Right cardiac atrium (tissue), 5 donors: ENCODE measurements at regions not wholly inside any gene's neighbourhood (a gene's known extent, or its start where the extent isn't known, plus 50 kb on each side); places are given as distances from the start of the nearest gene placed in this dataset.

Experiments used
- ATAC-seq, 2 donors: fragments of 200-7000 bp; cut with Tn5 transposase; one replicate each; pipeline versions ENCODE4 v1.8.0 to v1.9.1; 2020; ENCODE audit warnings: moderate library complexity in 2 of 2, mild to moderate bottlenecking in 1 of 2
- DNase-seq, 3 donors: peaks; one replicate each; pipeline ENCODE4 v3.0.0-alpha.2; 2020
- H3K27ac ChIP-seq: one replicate; pipeline ENCODE4 v1.5.1; 2013; ENCODE audit warnings: mild to moderate bottlenecking, low read length, control low read depth, moderate library complexity
- H3K27me3 ChIP-seq: one replicate; pipeline ENCODE4 v1.6.1; 2013; ENCODE audit not compliant: control insufficient read depth, insufficient read depth
- H3K4me1 ChIP-seq: one replicate; pipeline ENCODE4 v1.6.1; 2013; ENCODE audit warnings: low read length; ENCODE audit not compliant: control insufficient read depth, insufficient read depth
- H3K4me3 ChIP-seq: one replicate; pipeline ENCODE4 v1.5.1; 2013; ENCODE audit warnings: low read length, control low read depth
- H3K9me3 ChIP-seq: one replicate; pipeline ENCODE4 v1.6.1; 2013; ENCODE audit warnings: low read length; ENCODE audit not compliant: control insufficient read depth
- WGBS: extraction: QIAGEN DNeasy Blood & Tissue Kit; methylation state at CpG from one replicate; pipeline ENCODE4 v1.1.7; 2013; 5-methylcytosine and 5-hydroxymethylcytosine counted together
- intact Hi-C, 4 donors: fragments of 100-400 bp; cut with DNase I; formaldehyde crosslinking; loops; one replicate each; pipeline versions ENCODE4 v1.11.0 to v1.14.0; 2022 to 2023
- donor health status: healthy with polysubstance abuse.
- donor health status: DM: no; HTN: yes; CAD: no.
- donor health status: DM: no; HTN: no; CAD: no.
- donor health status: DM: no; HTN: yes; CAD: no; lungs with severe emphysema.
- donor health status: DM: yes; HTN: yes; CAD: no.

- intact Hi-C loops, result no loop called here
- Histone ChIP-seq H3K9me3 (no peaks in the 10 kb centered on the region), H3K27ac (no peak overlapping the region), H3K27me3 (no peaks in the 10 kb centered on the region), H3K4me3 (no peak overlapping the region), H3K4me1 (peaks cover under 1% of the 10 kb centered on the region)
- ATAC-seq (no peak), DNase-seq (no peak)
- WGBS, result 46% methylated on average over 2 of the region's 2 CpGs
These were observed 816.1 kb upstream of the TMEM132C start for GRCh38 chr12:127450826-127451225.

- H3K9me3 ChIP-seq, result no peaks in the 10 kb centered on the region
- peak overlapping the region; percentile 23 for H3K4me3 ChIP-seq
- no peak overlapping the region for H3K27ac ChIP-seq
- 3% methylated on average over 85 of the region's 85 CpGs for WGBS
- H3K4me1 ChIP-seq, result peaks cover 3% of the 10 kb centered on the region
- no peaks in the 10 kb centered on the region for H3K27me3 ChIP-seq
- ATAC-seq, result peak; percentile 20 to 36
- no peak for DNase-seq
- intact Hi-C loops, result no loop called here
These were observed 811.4 kb upstream of the TMEM132C start for GRCh38 chr12:127455347-127456265.

- 72% methylated on average over 5 of the region's 5 CpGs for WGBS
- Histone ChIP-seq H3K4me3 (no peak overlapping the region), H3K9me3 (no peaks in the 10 kb centered on the region), H3K27me3 (no peaks in the 10 kb centered on the region), H3K27ac (no peak overlapping the region), H3K4me1 (peaks cover 3% of the 10 kb centered on the region)
- ATAC-seq (no peak), DNase-seq (no peak)
- intact Hi-C loops, result no loop called here
These were observed 809.2 kb upstream of the TMEM132C start for GRCh38 chr12:127457726-127458125.

- no peak overlapping the region for H3K27ac ChIP-seq
- DNase-seq, result no peak
- H3K4me3 ChIP-seq, result no peak overlapping the region
- no peaks in the 10 kb centered on the region for H3K27me3 ChIP-seq
- ATAC-seq, result no peak
- H3K4me1 ChIP-seq, result peaks cover 3% of the 10 kb centered on the region
- intact Hi-C loops, result no loop called here
- WGBS, result 69% methylated on average over 2 of the region's 2 CpGs
- no peaks in the 10 kb centered on the region for H3K9me3 ChIP-seq
These were observed 807.8 kb upstream of the TMEM132C start for GRCh38 chr12:127459166-127459565.

- no peak for ATAC-seq
- peaks cover 3% of the 10 kb centered on the region for H3K4me1 ChIP-seq
- DNase-seq, result no peak
- no peak overlapping the region for H3K27ac ChIP-seq
- H3K9me3 ChIP-seq, result no peaks in the 10 kb centered on the region
- no peak overlapping the region for H3K4me3 ChIP-seq
- intact Hi-C loops, result no loop called here
- no peaks in the 10 kb centered on the region for H3K27me3 ChIP-seq
- 87% methylated on average over 6 of the region's 6 CpGs for WGBS
These were observed 807.3 kb upstream of the TMEM132C start for GRCh38 chr12:127459687-127460086.

GRCh38 chr12:127463237-127463636 is 803.7 kb upstream of the TMEM132C start:
- ATAC-seq (no peak), DNase-seq (no peak)
- Histone ChIP-seq H3K27me3 (no peaks in the 10 kb centered on the region), H3K27ac (no peak overlapping the region), H3K9me3 (no peaks in the 10 kb centered on the region), H3K4me3 (no peak overlapping the region), H3K4me1 (no peaks in the 10 kb centered on the region)
- intact Hi-C loops, result no loop called here
- WGBS, result 95% methylated on average over 1 of the region's 1 CpG

GRCh38 chr12:127469331-127469730 is 797.6 kb upstream of the TMEM132C start:
- H3K9me3 ChIP-seq, result no peaks in the 10 kb centered on the region
- no peaks in the 10 kb centered on the region for H3K27me3 ChIP-seq
- H3K4me1 ChIP-seq, result no peaks in the 10 kb centered on the region
- DNase-seq, result no peak
- H3K4me3 ChIP-seq, result no peak overlapping the region
- ATAC-seq, result no peak
- intact Hi-C loops, result no loop called here
- 69% methylated on average over 1 of the region's 1 CpG for WGBS
- H3K27ac ChIP-seq, result no peak overlapping the region

GRCh38 chr12:127473766-127474165 is 793.2 kb upstream of the TMEM132C start:
- Histone ChIP-seq H3K27me3 (no peaks in the 10 kb centered on the region), H3K4me3 (no peak overlapping the region), H3K27ac (no peak overlapping the region), H3K9me3 (no peaks in the 10 kb centered on the region), H3K4me1 (no peaks in the 10 kb centered on the region)
- ATAC-seq (no peak), DNase-seq (no peak)
- 72% methylated on average over 6 of the region's 6 CpGs for WGBS
- intact Hi-C loops, result no loop called here

- H3K27ac ChIP-seq, result no peak overlapping the region
- no peaks in the 10 kb centered on the region for H3K4me1 ChIP-seq
- no peaks in the 10 kb centered on the region for H3K9me3 ChIP-seq
- 64% methylated on average over 5 of the region's 5 CpGs for WGBS
- no peaks in the 10 kb centered on the region for H3K27me3 ChIP-seq
- intact Hi-C loops, result no loop called here
- no peak overlapping the region for H3K4me3 ChIP-seq
- no peak for ATAC-seq
- no peak for DNase-seq
These were observed 787.7 kb upstream of the TMEM132C start for GRCh38 chr12:127479256-127479655.

GRCh38 chr12:127480775-127481314 is 786.1 kb upstream of the TMEM132C start:
- no peak overlapping the region for H3K4me3 ChIP-seq
- H3K27ac ChIP-seq, result no peak overlapping the region
- H3K4me1 ChIP-seq, result no peaks in the 10 kb centered on the region
- 74% methylated on average over 5 of the region's 5 CpGs for WGBS
- no peak for DNase-seq
- intact Hi-C loops, result no loop called here
- ATAC-seq, result no peak
- H3K9me3 ChIP-seq, result no peaks in the 10 kb centered on the region
- H3K27me3 ChIP-seq, result no peaks in the 10 kb centered on the region

- no peaks in the 10 kb centered on the region for H3K27me3 ChIP-seq
- DNase-seq, result no peak
- ATAC-seq, result no peak
- H3K27ac ChIP-seq, result no peak overlapping the region
- no peaks in the 10 kb centered on the region for H3K9me3 ChIP-seq
- intact Hi-C loops, result no loop called here
- H3K4me1 ChIP-seq, result no peaks in the 10 kb centered on the region
- WGBS, result 91% methylated on average over 11 of the region's 11 CpGs
- no peak overlapping the region for H3K4me3 ChIP-seq
These were observed 784.0 kb upstream of the TMEM132C start for GRCh38 chr12:127482950-127483349.
